Stimulated activated CD8-positive, alpha-beta memory T cell treated with anti-CD3 and anti-CD28 coated beads, Interleukin-4, amount 100 ng/mL, for 48 hours (primary cell): ENCODE measurements at regions not wholly inside any gene's neighbourhood (a gene's known extent, or its start where the extent isn't known, plus 50 kb on each side); places are given as distances from the start of the nearest gene placed in this dataset.

Experiments used
- DNase-seq: peaks from one replicate; pipeline ENCODE4 v3.0.0-alpha.2; 2020

DNA sequence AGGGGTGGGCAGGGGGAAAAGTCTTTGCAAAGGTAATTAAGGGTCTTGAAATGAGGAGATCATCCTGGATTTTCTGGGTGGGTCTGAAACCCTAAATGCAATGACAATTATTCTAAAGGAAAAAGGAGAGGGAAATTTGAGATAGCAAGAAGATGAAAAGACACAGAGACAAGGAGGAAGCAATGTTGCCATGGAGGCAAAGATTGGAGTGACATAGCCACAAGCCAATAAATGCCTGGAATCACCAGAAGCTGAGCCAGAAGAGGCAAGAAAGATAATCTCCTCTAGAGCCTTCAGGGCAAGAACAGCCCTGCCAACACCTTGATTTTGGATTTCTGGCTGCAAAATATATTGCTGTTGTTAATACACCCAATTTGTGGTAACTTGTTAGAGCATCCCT is 1246.3 kb upstream of the PIK3C3 start:
- DNase-seq = no peak

DNA sequence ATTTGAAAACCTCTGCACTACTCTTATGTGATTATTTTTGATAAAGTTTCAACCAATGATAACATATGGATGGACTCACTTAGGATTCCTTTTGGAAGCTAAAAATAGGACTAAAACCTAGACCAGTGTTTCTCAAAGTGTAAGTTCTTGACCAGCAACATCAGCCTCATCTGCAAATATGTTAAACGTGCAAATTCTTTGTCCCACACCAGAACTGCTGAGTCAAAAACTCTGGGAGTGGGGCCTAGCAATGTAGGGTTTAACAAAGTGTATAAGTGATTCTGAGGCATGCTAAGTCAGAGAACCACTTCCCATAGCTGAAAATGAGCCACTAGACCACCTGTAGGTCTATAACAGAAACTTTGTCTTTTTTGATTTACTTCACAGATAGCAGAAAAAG is 1247.2 kb upstream of the PIK3C3 start:
- no peak for DNase-seq

DNA sequence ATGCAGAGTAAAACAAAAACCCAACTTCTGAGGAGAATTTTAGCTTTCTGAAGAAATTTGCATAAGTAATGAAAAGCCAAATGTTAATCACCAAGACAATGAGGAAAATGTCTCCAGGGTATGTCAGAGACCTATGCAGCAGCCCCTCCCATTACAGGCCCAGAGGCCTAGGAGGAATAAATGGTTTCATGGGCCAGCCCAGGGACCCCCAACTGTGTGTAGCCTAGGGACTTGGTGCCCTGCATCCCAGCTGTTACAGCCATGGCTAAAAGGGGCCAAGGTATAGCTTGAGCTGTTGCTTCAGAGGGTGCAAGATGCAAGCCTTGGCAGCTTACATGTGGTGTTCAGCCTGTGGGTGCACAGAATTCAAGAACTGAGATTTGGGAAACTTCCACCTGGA is 1256.9 kb upstream of the PIK3C3 start:
- DNase-seq = no peak

DNA sequence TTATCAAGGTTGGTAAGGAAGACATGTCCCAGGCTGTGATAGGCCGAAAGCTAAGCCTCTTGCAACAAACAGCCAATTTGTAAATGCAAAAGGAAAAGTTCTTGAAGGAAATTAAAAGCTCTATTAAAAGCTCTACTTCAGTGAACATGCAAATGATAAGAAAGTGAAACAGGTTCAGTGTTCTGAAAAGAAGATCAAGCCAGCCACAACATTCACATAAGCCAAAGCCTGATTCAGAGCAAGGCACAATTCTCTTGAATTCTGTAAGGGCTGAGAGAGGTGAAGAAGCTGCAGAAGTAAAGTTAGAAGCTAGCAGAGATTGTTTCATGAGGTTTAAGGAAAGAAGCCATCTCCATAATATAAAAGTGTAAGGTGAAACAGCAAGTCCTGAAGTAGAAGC is 1259.5 kb upstream of the PIK3C3 start:
- no peak for DNase-seq

DNA sequence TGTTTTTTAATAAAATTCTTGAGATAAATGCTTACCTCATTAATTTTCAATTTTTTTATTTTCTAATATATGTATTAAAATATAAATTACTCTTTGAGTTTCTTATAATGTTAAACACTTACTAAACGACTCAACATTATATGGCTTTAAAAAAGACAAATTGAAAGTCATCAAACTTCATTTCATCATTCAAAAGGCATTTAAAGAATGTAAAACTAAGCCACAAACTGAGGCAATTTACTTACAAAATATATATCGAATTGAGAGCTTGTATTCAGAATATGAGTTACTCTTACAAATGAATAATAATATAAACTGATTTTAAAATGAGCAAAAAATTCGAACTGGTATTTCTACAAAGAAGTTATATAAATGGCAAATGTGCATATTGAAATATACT is 1262.2 kb upstream of the PIK3C3 start:
- DNase-seq = no peak

DNA sequence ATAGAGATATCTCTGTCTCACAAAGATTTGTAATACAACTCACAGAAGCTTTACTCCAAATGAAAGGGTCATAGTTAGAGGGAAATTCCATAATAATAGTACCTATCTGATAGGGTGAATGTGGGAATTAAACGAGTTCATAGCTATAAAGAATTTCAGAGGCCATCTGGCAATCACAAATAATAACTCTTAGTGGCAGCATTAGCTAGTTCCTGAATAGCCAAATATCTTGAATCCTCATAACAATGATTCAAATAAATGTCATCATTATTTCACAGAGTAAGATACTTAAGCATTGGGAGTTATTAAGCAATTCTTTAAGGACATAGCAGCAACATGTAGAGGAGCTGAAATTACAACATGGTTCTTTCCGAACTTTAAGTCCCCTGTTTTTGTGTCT is 1265.0 kb upstream of the PIK3C3 start:
- no peak for DNase-seq

DNA sequence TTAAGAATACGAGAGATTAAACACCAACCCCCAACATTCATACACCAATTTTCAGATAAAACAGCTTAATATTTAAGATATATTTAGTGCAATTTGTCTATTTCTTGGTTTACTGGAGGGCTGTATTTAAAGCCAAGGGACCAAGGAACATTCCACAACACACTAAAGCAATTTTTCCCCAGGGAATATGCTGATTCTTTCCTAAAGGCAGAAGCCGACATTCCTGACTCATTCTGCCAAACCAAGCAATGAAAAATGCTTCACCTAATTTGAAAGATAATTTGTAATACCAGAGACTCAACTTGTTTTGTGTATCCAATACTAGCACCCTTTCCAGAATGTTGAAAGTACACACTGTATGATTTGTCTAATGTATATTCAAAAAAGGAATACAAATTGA is 1267.6 kb upstream of the PIK3C3 start:
- DNase-seq = no peak

DNA sequence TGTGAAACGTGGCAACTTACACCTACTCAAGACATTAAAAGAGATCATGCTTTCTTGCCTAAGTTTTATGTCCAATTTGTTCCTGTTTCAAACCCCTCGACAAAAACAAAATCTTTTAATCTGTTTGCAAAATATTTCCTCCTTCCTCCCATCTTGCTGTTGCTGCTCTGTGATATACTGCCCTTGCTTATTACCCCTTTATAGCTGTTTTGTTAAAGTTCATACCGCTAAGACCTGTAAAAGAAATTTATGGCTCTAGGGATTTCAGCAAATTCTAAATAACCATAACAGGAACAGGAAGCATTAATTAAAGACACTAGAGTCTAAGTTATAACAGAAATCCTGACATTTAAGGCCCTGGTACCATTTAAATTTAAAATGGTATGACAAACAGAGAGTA is 1268.2 kb upstream of the PIK3C3 start:
- DNase-seq = no peak

DNA sequence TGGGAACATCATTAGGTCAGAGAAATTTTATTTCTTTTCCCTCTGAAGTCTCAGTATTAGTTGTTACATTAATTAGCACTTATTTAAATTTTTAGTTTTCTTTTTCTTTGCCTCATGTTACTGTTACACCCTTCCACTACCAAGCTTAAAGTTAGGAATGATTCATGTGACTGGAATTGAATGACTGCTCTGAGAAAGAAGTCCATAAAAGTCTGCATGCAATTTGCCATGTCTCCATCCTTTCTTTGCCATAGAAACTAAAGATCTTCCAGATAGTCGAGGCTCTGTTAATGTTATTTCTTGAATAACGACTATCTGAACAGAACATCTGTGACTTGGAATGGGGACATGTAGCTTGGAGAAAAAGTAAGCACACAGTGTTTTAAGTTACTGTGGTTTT is 1269.8 kb upstream of the PIK3C3 start:
- no peak for DNase-seq

DNA sequence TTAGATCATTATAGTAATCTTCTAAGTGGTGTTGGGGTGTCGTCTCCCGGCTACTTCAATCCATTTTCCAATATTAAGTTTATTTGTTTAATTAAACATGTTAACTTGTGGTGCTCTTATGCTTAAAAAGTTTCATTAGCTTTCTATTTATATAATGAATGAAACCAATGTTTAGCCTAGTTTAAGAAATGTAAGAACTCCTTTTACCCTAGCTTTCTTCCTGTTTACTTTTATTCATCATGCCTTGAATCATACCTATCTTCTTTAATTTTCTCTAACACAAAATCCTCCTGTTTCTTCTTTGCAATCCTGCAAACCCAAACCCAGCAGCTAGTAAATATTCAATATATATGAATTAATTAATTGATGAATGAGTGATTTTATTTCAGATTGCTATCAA is 1276.7 kb upstream of the PIK3C3 start:
- no peak for DNase-seq

DNA sequence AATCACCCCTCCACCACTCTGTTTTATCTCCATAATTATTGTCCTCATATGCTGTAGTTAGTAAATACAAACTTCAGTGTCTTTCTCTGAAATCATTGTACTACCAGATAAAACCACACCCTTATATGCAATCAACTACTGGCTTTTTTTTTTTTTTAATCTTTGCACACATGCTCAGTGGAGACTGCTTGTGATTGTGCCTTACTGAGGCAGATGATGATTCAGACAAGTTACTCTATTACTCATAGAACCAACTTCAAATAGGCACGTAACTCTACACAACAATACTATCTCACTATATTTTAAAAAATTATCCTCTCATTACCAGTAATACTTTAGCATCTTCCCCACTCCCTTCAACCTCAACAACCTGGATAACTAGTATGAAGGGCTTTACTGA is 1278.4 kb upstream of the PIK3C3 start:
- no peak for DNase-seq

DNA sequence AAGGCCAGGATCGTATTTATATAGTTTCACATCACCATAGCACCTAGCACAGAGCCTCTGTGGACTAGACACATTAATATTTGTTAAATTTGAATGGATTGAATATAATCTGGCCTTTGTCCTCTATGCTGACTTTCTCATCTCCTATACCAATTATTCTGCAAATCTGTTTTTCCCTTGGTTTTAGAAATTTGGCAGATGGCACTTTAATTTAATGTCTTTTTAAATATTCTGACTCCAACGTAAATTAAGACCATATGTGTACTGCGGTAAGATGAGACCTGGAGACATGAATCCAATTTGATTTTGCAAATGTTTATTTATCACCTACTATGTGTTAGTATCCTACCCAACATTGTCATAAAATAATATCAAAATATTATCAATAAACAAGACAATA is 1281.9 kb upstream of the PIK3C3 start:
- DNase-seq = no peak

DNA sequence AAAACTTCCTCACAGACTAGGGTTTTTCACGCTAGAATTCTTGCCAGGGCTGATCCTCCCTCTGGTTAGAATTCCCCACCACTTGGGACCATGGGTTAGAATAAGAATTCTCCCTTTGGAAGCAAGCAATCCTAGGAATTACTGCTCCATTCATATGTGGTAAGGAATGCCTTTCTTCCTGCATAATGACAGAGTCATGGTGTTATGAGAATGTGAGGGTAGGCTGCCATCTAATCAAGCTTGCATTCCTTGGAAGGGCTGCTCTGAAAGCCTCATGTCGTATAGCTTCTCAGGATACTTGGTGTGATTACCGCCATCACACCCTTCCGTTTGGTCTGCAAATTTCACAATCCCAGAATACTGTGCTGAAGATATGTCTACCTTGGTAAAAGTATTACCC is 1282.4 kb upstream of the PIK3C3 start:
- DNase-seq = no peak

DNA sequence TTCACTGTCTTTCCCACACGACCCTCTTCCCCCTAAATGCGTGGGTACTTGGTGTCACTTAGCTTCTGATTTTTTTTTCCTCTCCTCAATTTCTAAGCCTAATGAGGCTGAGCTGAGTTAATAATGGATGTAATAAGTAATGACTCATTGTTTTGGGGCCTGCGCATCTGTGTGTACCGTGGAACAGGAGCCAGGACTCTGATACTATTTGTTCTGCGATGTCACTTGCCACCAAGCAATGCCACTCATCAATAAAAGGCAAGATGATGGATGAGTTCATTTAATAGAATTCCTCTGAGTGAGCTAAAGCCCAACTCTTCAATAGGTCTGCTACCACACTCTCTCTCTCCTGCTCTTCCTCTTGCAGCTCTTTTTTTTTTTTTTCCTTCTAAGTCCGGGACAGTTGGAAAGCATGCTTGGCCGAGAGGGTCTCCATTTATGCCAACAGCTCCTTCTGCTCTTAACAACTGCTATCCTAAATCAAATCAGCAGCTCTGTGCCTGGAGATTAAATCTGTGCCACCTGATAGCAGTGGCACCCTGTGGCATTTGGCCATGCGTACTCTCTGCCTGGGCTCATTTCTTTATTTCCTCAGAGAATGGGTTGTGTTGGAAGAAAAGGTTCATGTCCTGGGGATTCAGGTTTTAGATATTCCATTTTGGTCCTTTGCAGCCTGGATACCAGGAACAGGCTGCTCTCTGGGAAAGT is 1284.2 kb upstream of the PIK3C3 start:
- no peak for DNase-seq

DNA sequence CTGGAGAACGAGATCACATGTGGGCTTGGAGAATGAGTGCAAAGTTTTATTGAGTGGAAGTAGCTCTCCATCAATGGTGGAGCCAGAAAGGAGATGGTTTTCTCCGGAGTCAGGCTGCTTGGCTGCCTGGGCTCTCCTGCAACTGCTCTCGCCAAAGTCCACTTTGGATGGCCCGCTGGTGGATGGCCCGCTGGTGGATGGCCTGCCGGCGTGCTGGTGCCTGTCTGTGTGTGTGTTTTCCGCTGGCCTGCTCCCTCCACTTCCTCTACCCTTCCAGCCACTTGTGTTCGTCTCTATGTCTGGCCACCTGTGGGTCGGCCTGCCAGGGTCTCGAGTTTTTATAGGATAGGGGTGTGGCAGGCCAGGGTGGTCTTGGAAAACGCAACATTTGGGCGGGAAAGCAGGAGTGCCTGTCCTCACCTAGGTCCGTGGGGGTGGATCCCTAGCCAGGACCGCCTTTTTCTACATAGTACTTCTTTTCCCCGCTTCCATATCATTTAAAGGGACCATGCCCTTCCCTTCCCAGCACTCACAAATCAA is 1292.1 kb upstream of the PIK3C3 start:
- DNase-seq = no peak

DNA sequence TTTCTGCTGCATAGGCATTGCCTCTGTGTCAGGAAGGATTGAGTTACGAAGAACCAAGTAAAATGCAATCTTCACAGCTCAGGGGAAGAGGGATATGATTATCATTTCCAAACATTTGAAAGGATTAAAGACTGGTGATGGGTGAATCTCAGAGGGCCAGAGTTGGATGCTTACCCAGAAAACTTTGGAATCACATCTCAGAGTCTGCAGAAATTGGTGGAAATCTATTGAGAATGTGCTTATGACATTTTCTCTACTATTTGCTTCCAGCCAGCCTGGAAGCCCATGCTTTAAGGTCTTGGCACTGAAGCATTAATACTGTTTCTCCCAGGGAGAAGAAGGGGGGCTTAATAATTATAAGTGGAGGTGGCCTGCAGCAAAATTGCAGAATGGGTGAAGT is 1301.4 kb upstream of the PIK3C3 start:
- DNase-seq = no peak

DNA sequence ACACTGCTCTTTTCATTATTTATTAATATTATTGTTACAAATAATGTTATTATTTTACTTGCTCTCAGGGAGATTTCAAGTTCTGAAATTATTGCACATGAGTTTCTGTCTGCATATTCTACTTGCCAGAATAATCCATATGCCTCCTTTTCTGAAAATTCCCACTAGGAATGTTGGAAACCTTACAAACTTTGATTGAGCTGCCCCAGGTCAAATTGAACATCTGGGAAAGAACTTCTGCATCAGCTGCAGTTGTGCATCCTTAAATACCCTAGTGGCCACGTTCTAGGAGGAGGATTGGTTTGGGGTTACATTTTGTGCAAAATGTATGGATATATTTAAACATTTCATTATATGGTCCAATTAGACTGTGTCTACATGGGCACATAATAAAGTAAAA is 1302.7 kb upstream of the PIK3C3 start:
- DNase-seq = no peak

DNA sequence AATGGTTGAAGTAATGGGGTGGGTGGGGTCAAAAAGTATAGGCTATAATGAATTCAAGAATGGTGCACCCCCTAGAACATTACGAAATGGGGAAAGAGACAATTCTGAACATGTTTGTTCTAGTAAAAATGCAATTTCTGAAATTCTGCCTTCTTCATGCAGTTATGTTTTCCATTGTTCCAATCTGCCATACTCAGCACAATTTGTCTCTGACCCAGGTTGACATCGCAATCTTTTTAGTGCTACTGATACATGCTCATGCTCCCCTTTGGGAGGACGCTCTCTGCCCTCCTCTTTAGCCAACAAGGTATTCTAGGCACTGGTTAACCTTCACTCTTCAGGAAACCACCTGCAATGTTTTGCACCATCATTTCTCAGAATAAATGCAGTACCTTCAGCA is 1303.9 kb upstream of the PIK3C3 start:
- DNase-seq = no peak

DNA sequence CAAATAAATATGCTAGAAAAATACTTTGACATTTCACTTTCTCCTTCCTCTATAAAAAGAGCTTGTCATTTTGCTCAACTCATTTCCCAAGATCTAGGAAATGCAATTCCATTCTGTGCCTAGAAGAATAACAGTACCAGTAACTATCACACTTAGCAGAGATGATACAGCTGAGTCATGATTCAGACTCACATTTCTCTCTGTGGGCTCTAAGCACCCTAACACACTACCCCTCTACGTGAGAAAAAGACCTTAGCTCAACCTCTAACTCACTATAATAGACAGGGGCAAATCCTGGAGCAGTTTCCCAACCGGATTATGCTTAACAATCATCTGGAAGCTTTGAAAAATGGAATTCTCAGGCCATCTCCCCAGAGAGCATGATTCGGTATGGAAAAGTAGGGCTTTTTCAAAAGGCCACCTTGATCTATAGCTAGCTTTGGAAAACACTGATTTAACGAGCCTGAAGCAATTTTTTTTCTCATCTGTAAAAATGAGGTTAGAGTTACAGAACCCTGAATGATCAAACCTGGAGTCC is 1312.3 kb upstream of the PIK3C3 start:
- DNase-seq = no peak

DNA sequence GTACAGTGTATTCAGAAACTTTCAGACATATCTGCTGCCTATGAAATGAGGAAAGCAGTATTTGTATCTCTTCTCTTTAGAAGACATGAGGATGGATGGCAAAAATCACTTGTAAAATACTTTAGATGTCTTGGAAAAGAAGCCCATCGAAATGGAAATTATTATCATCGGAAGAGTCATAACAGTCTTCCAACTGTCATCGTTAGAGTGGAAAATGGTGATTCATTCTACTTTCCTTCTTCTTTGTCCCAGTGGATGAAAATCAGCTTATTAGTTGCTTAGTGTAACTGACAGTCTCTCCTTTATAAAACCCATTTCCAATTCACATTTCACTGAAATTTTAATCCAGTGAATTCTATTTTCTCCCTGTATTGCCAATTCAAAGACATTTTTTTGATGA is 1323.7 kb upstream of the PIK3C3 start:
- no peak for DNase-seq

DNA sequence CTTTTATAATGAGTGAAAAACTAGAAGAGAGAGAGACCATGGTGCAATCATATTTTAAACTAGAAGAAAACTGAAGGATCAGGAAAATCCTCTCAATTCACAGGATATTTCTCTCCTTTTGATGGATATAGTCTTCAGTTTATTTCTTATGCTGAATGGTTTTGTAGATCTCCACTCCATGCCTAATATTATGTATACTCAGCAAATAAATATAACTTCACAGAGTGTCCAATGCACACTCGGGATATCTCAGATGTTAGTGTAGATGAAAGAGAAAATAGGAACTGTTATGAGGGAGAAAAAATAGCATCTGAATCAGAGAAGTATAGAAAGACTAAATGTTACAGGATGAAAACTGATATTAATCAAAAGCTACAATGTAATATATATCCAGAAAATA is 1324.5 kb upstream of the PIK3C3 start:
- no peak for DNase-seq

DNA sequence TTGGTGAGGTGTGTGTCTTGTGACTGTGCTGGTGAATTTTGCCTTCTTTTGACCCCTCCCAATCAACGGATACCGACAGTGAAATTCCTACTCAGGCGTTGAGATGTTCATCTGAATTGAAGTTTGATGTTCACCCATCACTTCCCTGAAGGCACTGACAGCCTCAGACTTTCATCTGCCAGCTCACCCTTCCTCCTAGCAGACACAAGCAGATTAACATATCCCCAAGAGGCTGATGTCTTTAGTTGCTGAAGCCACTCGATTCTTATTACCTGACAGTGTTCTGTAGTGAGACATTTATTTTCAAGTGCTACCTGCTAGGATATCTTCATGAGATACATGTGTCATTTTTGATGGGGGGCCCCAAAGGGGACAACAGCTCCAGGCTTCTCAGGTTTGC is 1330.1 kb upstream of the PIK3C3 start:
- DNase-seq = no peak

DNA sequence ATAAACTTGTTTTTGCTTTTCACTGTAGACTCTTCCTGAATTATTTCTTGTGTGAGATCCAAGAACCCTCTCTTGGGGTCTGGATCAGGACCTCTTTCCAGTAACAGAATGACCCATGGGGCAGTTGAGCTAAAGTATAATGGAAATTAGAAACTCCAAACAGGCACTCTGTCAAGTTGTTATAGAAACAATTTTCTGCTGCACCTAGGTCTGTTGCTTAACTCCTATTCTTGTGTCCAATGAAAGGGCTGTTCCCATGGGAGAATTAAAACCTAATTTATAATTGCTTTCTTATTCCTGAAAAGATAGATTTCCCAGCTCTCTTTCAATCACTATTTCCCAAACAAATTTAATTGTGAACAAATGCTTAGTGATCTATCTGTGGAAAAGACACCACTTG is 1341.3 kb upstream of the PIK3C3 start:
- DNase-seq = no peak

DNA sequence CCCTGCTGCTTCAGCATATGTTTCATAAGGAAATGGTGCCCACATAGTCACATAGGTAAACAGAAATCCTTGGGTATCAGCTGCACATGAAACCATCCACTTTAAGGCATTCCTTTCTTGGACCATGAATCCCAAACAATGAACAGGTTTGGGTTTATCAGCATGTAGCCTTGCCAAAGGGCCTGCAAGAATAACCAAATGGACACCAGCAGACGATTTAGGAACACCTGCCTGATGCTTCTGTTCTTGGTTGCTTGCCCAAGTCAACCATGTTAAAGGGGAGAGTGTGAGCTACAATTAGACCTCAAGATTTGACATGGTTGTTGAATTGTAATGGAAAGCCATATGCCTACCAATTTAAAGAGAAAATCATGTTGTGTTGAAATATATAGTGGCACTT is 1342.7 kb upstream of the PIK3C3 start:
- DNase-seq = no peak

DNA sequence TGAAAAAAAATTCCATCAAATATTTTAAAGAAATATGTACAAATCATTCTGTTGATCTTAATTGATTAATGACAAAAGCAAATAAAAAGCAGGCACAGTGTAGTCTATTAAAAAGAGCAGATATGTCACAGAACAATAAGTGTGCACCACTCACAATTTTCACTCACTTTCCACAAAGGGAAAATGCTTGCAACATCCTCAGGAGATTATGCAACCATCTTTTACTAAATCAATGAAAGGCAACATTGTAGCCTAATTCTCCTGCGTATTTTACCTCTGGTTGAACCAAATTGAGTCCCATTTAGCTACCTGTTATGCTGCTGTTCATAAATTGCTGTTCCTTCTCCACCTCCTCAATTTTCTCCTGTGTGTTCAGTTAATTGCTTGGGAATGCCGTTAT is 1346.8 kb upstream of the PIK3C3 start:
- DNase-seq = no peak
